ENCODE measurements at regions not wholly inside any gene's neighbourhood (a gene's known extent, or its start where the extent isn't known, plus 50 kb on each side); places are given as distances from the start of the nearest gene placed in this dataset.

DNA sequence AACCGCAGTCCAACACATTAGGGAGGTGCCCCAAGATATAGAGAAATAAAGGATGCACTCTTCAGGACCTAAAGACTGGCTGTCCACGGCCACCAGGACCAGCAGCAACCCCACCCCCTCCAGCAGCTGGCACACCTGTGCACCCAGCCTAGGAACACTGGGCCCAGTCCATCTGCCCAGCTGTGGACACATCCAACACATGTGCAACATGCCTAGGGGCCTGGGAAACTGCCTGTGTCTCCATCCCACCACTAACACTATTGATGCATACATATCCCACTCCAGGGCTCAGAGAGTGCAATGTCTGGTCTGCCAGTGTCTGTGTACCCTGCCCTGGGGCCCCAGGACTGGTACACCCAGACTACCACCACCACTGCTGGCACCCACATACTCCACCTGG lies 1781.3 kb downstream of the MAT2B start:
- Histone ChIP-seq H3K4me1 (ENCODE audit: insufficient read depth, low read length, severe bottlenecking) (no peaks in the 10 kb centered on the region), H3K4me3 (ENCODE audit: low read depth, low read length, poor library complexity, severe bottlenecking) (no peak overlapping the region), H4K20me1 (ENCODE audit: insufficient read depth, low read length) (no peaks in the 10 kb centered on the region), H3K27ac (ENCODE audit: low read depth, low read length, poor library complexity, severe bottlenecking) (no peak overlapping the region), H3K36me3 (ENCODE audit: insufficient read depth, low read length) (no peaks in the 10 kb centered on the region), H3K9me2 (ENCODE audit: low read depth, low read length) (no peaks in the 10 kb centered on the region), H3K4me2 (ENCODE audit: low read length) (no peak overlapping the region), H3K79me2 (ENCODE audit: insufficient read depth, low read length) (no peaks in the 10 kb centered on the region), H3K9ac (ENCODE audit: low read length) (no peak overlapping the region), H3K9me3 (ENCODE audit: low read length) (no peaks in the 10 kb centered on the region), H2AFZ (ENCODE audit: low read length) (no peak overlapping the region), H3K27me3 (ENCODE audit: insufficient read depth, low read length) (no peaks in the 10 kb centered on the region), H3F3A (ENCODE audit: insufficient read depth, low read length) (no peaks in the 10 kb centered on the region)
- TF ChIP-seq, protein P1, sequence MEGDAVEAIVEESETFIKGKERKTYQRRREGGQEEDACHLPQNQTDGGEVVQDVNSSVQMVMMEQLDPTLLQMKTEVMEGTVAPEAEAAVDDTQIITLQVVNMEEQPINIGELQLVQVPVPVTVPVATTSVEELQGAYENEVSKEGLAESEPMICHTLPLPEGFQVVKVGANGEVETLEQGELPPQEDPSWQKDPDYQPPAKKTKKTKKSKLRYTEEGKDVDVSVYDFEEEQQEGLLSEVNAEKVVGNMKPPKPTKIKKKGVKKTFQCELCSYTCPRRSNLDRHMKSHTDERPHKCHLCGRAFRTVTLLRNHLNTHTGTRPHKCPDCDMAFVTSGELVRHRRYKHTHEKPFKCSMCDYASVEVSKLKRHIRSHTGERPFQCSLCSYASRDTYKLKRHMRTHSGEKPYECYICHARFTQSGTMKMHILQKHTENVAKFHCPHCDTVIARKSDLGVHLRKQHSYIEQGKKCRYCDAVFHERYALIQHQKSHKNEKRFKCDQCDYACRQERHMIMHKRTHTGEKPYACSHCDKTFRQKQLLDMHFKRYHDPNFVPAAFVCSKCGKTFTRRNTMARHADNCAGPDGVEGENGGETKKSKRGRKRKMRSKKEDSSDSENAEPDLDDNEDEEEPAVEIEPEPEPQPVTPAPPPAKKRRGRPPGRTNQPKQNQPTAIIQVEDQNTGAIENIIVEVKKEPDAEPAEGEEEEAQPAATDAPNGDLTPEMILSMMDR (IDR thresholded peaks at IDR 0.05; ENCODE audit: low read length) = no peak
- TF ChIP-seq EZH2 (IDR thresholded peaks at IDR 0.05; ENCODE audit: borderline replicate concordance, low read length) = no peak

- Histone ChIP-seq H3K4me3 (ENCODE audit: low read depth, low read length, poor library complexity, severe bottlenecking) (no peak overlapping the region), H3K27ac (ENCODE audit: low read depth, low read length, poor library complexity, severe bottlenecking) (no peak overlapping the region), H3K9me3 (ENCODE audit: low read length) (no peaks in the 10 kb centered on the region), H4K20me1 (ENCODE audit: insufficient read depth, low read length) (no peaks in the 10 kb centered on the region), H3K4me1 (ENCODE audit: insufficient read depth, low read length, severe bottlenecking) (no peaks in the 10 kb centered on the region), H3K4me2 (ENCODE audit: low read length) (no peak overlapping the region), H2AFZ (ENCODE audit: low read length) (no peak overlapping the region), H3K9ac (ENCODE audit: low read length) (no peak overlapping the region), H3K36me3 (ENCODE audit: insufficient read depth, low read length) (no peaks in the 10 kb centered on the region), H3K27me3 (ENCODE audit: insufficient read depth, low read length) (no peaks in the 10 kb centered on the region), H3K79me2 (ENCODE audit: insufficient read depth, low read length) (no peaks in the 10 kb centered on the region), H3K9me2 (ENCODE audit: low read depth, low read length) (no peaks in the 10 kb centered on the region), H3F3A (ENCODE audit: insufficient read depth, low read length) (no peaks in the 10 kb centered on the region)
- TF ChIP-seq, protein P1 (IDR thresholded peaks at IDR 0.05; ENCODE audit: low read length) = no peak
- TF ChIP-seq EZH2 (IDR thresholded peaks at IDR 0.05; ENCODE audit: borderline replicate concordance, low read length) = no peak
Measured at GRCh38 chr5:165290535-165290934, 1785.1 kb downstream of the MAT2B start.

DNA sequence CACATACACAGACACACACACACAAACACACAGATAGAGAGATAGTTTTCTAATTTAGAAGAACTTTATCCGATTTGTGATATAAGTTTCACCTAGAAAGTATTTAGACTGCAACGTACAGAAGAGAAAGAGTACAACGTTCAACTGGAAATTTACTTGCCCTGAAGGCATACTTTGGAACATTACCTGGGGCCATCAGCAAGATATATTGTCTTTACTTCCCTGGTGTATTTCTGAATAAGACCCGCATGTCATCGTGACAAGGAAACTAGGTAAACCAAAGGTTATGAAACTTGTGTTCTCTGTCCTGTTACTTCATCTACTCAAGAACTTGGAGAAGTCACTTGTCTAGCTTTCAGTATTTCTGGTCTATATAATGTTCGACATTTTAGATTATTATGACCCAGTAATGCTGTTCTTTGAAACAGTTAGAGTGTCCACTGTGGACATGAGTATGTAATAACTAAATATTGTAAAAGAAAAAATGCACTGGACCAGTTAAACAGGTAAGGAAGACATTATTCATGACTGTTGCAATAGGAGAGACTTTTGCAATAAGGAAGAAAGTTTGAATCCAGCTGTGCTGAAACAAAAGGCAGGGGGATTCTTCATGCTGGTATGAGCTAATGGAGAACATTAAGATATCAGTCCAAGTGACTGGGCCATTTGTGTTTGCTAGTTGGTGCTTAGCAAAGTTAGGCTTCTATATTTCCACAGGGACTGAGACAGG lies 1791.1 kb downstream of the MAT2B start:
- Histone ChIP-seq H2AFZ (ENCODE audit: low read length) (no peak overlapping the region), H3F3A (ENCODE audit: insufficient read depth, low read length) (no peaks in the 10 kb centered on the region), H3K27ac (ENCODE audit: low read depth, low read length, poor library complexity, severe bottlenecking) (no peak overlapping the region), H3K27me3 (ENCODE audit: insufficient read depth, low read length) (no peaks in the 10 kb centered on the region), H3K79me2 (ENCODE audit: insufficient read depth, low read length) (no peaks in the 10 kb centered on the region), H3K4me2 (ENCODE audit: low read length) (no peak overlapping the region), H4K20me1 (ENCODE audit: insufficient read depth, low read length) (no peaks in the 10 kb centered on the region), H3K9me2 (ENCODE audit: low read depth, low read length) (no peaks in the 10 kb centered on the region), H3K9ac (ENCODE audit: low read length) (no peak overlapping the region), H3K9me3 (ENCODE audit: low read length) (no peaks in the 10 kb centered on the region), H3K36me3 (ENCODE audit: insufficient read depth, low read length) (no peaks in the 10 kb centered on the region), H3K4me3 (ENCODE audit: low read depth, low read length, poor library complexity, severe bottlenecking) (no peak overlapping the region), H3K4me1 (ENCODE audit: insufficient read depth, low read length, severe bottlenecking) (no peaks in the 10 kb centered on the region)
- TF ChIP-seq, protein P1 (IDR thresholded peaks at IDR 0.05; ENCODE audit: low read length) = no peak
